MM.1S (cell line): ENCODE measurements at regions not wholly inside any gene's neighbourhood (a gene's known extent, or its start where the extent isn't known, plus 50 kb on each side); places are given as distances from the start of the nearest gene placed in this dataset.

ENCODE experiments used
- EZH2phosphoT487 ChIP-seq: fragments of 300-600 bp; sonication (generic); IDR thresholded peaks from 2 replicates; pipeline ENCODE4 v1.6.1; 2018; ENCODE audit warnings: antibody characterized with exemption, low read length
- TF ChIP-seq, protein P1 (sequence below): fragments of 300-600 bp; sonication (generic); IDR thresholded peaks from 2 replicates; pipeline ENCODE4 v1.5.1; 2016; ENCODE audit warnings: antibody characterized with exemption, low read length, mixed read lengths

DNA sequence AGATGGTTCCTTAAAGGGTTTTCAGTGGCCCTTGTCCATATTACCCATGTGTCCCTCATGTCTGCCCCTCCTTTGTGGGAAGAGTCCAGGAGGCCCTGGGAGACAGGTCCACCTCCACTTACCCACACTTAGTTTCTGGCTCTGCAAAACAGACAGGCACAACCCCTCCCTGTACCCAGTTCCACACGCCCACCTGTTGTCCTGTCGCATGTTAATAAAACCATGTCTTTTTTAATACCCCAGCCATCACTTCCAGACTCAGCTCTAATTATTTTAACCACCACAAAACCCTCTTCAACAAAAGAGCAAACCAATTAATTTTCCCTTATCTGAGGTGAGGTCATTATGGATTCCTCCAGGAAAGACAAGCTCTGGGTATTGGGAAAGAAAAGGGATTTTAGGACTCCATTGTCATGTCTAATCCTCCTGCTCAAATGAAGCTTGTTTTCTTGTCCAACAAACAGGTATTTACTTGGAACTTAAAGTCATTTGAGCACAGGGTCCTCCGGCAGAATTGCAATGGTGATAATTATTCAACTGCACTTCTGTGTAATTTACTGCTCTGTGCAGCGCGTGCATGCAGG is 68.9 kb downstream of the CCDC185 start:
- TF ChIP-seq, protein P1, sequence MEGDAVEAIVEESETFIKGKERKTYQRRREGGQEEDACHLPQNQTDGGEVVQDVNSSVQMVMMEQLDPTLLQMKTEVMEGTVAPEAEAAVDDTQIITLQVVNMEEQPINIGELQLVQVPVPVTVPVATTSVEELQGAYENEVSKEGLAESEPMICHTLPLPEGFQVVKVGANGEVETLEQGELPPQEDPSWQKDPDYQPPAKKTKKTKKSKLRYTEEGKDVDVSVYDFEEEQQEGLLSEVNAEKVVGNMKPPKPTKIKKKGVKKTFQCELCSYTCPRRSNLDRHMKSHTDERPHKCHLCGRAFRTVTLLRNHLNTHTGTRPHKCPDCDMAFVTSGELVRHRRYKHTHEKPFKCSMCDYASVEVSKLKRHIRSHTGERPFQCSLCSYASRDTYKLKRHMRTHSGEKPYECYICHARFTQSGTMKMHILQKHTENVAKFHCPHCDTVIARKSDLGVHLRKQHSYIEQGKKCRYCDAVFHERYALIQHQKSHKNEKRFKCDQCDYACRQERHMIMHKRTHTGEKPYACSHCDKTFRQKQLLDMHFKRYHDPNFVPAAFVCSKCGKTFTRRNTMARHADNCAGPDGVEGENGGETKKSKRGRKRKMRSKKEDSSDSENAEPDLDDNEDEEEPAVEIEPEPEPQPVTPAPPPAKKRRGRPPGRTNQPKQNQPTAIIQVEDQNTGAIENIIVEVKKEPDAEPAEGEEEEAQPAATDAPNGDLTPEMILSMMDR, result no peak
- no peak for TF ChIP-seq EZH2phosphoT487
